Ovary (tissue), 7 donors: ENCODE measurements at regions not wholly inside any gene's neighbourhood (a gene's known extent, or its start where the extent isn't known, plus 50 kb on each side); places are given as distances from the start of the nearest gene placed in this dataset.

ENCODE experiments used
- DNase-seq, 5 donors: peaks; one replicate each; pipeline ENCODE4 v3.0.0-alpha.2; 2019 to 2020
- H3K27ac ChIP-seq, 2 donors: fragments of 200-600 bp; one replicate each; pipeline versions ENCODE4 v1.5.1 to v1.8.0; 2019 to 2022
- H3K27me3 ChIP-seq: fragments of 200-600 bp; one replicate; pipeline ENCODE4 v1.8.0; 2022
- H3K36me3 ChIP-seq: fragments of 200-600 bp; sonication (generic); one replicate; pipeline ENCODE4 v1.5.1; 2019
- H3K4me1 ChIP-seq: one replicate; pipeline ENCODE4 v1.8.1; 2013; ENCODE audit warnings: mild to moderate bottlenecking, moderate library complexity; ENCODE audit not compliant: insufficient read depth
- H3K4me3 ChIP-seq: fragments of 200-600 bp; sonication (generic); one replicate; pipeline ENCODE4 v1.5.1; 2017
- H3K9me3 ChIP-seq, 2 donors: fragments of 200-600 bp in 1 of 2; sonication (generic) in 1 of 2; one replicate each; pipeline versions ENCODE4 v1.5.1 to v1.8.1; 2013 to 2019; ENCODE audit warnings: mild to moderate bottlenecking in 1 of 2, moderate library complexity in 1 of 2
- CTCF ChIP-seq, 3 donors: fragments of 450-650 bp in 2 of 3; fragments of 200-600 bp in 1 of 3; IDR thresholded peaks; one replicate each; pipeline versions ENCODE4 v1.5.1 to v1.8.0; 2016 to 2022; ENCODE audit warnings: antibody characterized with exemption in 3 of 3, mild to moderate bottlenecking in 1 of 3
- EP300 ChIP-seq: sonication (generic); formaldehyde crosslinking; IDR thresholded peaks from one replicate; pipeline ENCODE4 v1.6.1; 2017; ENCODE audit warnings: antibody characterized with exemption
- POLR2A ChIP-seq: fragments of 450-650 bp; IDR thresholded peaks from one replicate; pipeline ENCODE4 v1.6.1; 2017; ENCODE audit warnings: antibody characterized with exemption, mild to moderate bottlenecking, moderate library complexity
- WGBS, 3 donors: extraction: QIAGEN DNeasy Blood & Tissue Kit in 1 of 3; methylation state at CpG; one replicate each; pipeline versions ENCODE4 v1.1.5 to v1.1.7; 2013 to 2017; 5-methylcytosine and 5-hydroxymethylcytosine counted together
- intact Hi-C, 4 donors: fragments of 100-400 bp; cut with DNase I; formaldehyde crosslinking; loops; one replicate each; pipeline versions ENCODE4 v1.11.0 to v1.15.1; 2022 to 2023
- donor health status: DM: no; HTN: no; CAD: no; lungs with moderate emphysema.
- donor health status: DM: no; HTN: no; CAD: no.
- donor health status: Bipolar disorder and iron deficiency.
- donor health status: DM: no; HTN: no; CAD: no.
- donor health status: DM: yes; HTN: yes; CAD: no.

- Histone ChIP-seq H3K36me3 (no peaks in the 10 kb centered on the region), H3K27ac (no peak overlapping the region), H3K27me3 (no peaks in the 10 kb centered on the region), H3K9me3 (no peaks in the 10 kb centered on the region), H3K4me3 (no peak overlapping the region), H3K4me1 (no peaks in the 10 kb centered on the region)
- TF ChIP-seq EP300 (no peak), POLR2A (no peak), CTCF (IDR thresholded peaks at IDR 0.05) (no peak)
- DNase-seq, result no peak
- 1 to 7% (median 2%) methylated on average over 1 of the region's 1 CpG for WGBS, 3 donors
- intact Hi-C loops, result no loop called here
Observed at GRCh38 chr12:60308366-60308991, 712.6 kb downstream of the SLC16A7 start.

- Histone ChIP-seq H3K27ac (no peak overlapping the region), H3K9me3 (no peaks in the 10 kb centered on the region), H3K27me3 (no peaks in the 10 kb centered on the region), H3K4me1 (no peaks in the 10 kb centered on the region), H3K36me3 (no peaks in the 10 kb centered on the region), H3K4me3 (no peak overlapping the region)
- intact Hi-C loops, result no loop called here
- no peak for TF ChIP-seq EP300
- TF ChIP-seq POLR2A, result no peak
- TF ChIP-seq CTCF (IDR thresholded peaks at IDR 0.05), result no peak
- 30 to 56% (median 56%) methylated on average over 2 of the region's 2 CpGs for WGBS, 3 donors
- DNase-seq, result no peak
Observed at GRCh38 chr12:60311940-60312339, 716.1 kb downstream of the SLC16A7 start.

GRCh38 chr12:60317361-60317760 lies 721.5 kb downstream of the SLC16A7 start:
- H3K4me3 ChIP-seq, result no peak overlapping the region
- TF ChIP-seq EP300, result no peak
- no peak for TF ChIP-seq POLR2A
- no peak for TF ChIP-seq CTCF (IDR thresholded peaks at IDR 0.05)
- WGBS, 3 donors, result 73 to 84% (median 73%) methylated on average over 1 of the region's 1 CpG

GRCh38 chr12:60324746-60325145 lies 728.9 kb downstream of the SLC16A7 start:
- H3K27me3 ChIP-seq, result no peaks in the 10 kb centered on the region
- WGBS, 3 donors, result 87 to 95% (median 92%) methylated on average over 1 of the region's 1 CpG
- H3K4me1 ChIP-seq, result no peaks in the 10 kb centered on the region
- intact Hi-C loops, result no loop called here
- TF ChIP-seq POLR2A (no peak), CTCF (IDR thresholded peaks at IDR 0.05) (no peak), EP300 (no peak)
- no peaks in the 10 kb centered on the region for H3K9me3 ChIP-seq
- no peak overlapping the region for H3K27ac ChIP-seq
- H3K36me3 ChIP-seq, result no peaks in the 10 kb centered on the region
- no peak overlapping the region for H3K4me3 ChIP-seq
- no peak for DNase-seq

More at GRCh38 chr12:60317361-60317760, 721.5 kb downstream of the SLC16A7 start:
- Histone ChIP-seq H3K36me3 (no peaks in the 10 kb centered on the region), H3K9me3 (no peaks in the 10 kb centered on the region), H3K4me1 (no peaks in the 10 kb centered on the region), H3K27ac (no peak overlapping the region), H3K27me3 (no peaks in the 10 kb centered on the region)
- intact Hi-C loops, result no loop called here
- no peak for DNase-seq
